HCT116 (cell line): ENCODE measurements at regions not wholly inside any gene's neighbourhood (a gene's known extent, or its start where the extent isn't known, plus 50 kb on each side); places are given as distances from the start of the nearest gene placed in this dataset. TPM values are rescaled to one million over a fixed set of nuclear protein-coding genes. Genes with fewer than 3 reads are reported as not detected.
"Not testable (repeated sequence)": the region's sequence is repeated elsewhere in the genome, so short reads cannot be mapped to it uniquely, and the experiment has no call there.

Experiments used
- ATAC-seq: fragments of 200-7000 bp; cut with Tn5 transposase; 2 replicates; pipeline ENCODE4 v1.9.1; 2020; ENCODE audit warnings: mild to moderate bottlenecking, moderate library complexity
- BruUV-seq: library from RNA; stranded (reverse); fragments of 400-500 nt; replicated peaks from 2 replicates; lab custom pipeline; 2021; lab: Mats Ljungman, UMichigan
- CTCF ChIA-PET: fragments of 300-600 bp; sonication (Branson Sonifier 250); formaldehyde crosslinking; loops from one replicate; lab custom pipeline; 2021; ENCODE audit warnings: antibody characterized with exemption; lab: Charles Lee
- POLR2A ChIA-PET: fragments of 300-600, 350-600 bp; sonication (Branson Sonifier 250); formaldehyde crosslinking; loops from one replicate; lab custom pipeline; 2021; ENCODE audit warnings: antibody characterized with exemption; lab: Charles Lee
- RAD21 ChIA-PET, 2 experiments: fragments of 300-600 bp; sonication (Branson Sonifier 250); formaldehyde crosslinking; loops; one replicate each; lab custom pipeline; 2023; ENCODE audit warnings: low total read pairs in 2 of 2; ENCODE audit not compliant: uncharacterized antibody in 2 of 2, unreplicated experiment in 2 of 2, low non-redundant PET in 1 of 2; lab: Charles Lee
- DNase-seq: peaks from one replicate; pipeline ENCODE4 v3.0.0-alpha.2; 2010; ENCODE audit warnings: low read depth, low spot score
- H2AFZ ChIP-seq: fragments of 200-600 bp; shearing (Covaris generic), sonication (generic); 2 replicates; pipeline ENCODE4 v1.6.1; 2017; ENCODE audit warnings: low read depth, mixed run types, mixed read lengths, antibody characterized with exemption, low read length; ENCODE audit not compliant: poor library complexity, severe bottlenecking
- H3K27ac ChIP-seq: 2 replicates; pipeline ENCODE4 v1.5.1; 2012; ENCODE audit warnings: low read depth, low read length
- H3K27me3 ChIP-seq: fragments of 200-600 bp; sonication (generic); 2 replicates; pipeline ENCODE4 v1.6.1; 2016; ENCODE audit warnings: mixed run types, low read length, mixed read lengths; ENCODE audit not compliant: insufficient read depth
- H3K36me3 ChIP-seq, 2 experiments: fragments of 200-500 bp in 1 of 2; fragments of 200-600 bp in 1 of 2; sonication (Bioruptor generic) in 1 of 2; sonication (generic) in 1 of 2; 2 replicates each; pipeline versions ENCODE4 v1.5.1 to v1.6.1; 2014 to 2016; ENCODE audit warnings: low read length in 2 of 2, inconsistent platforms in 1 of 2, mixed read lengths in 1 of 2, mixed run types in 1 of 2; ENCODE audit not compliant: insufficient read depth in 2 of 2, control insufficient read depth in 1 of 2
- H3K4me1 ChIP-seq, 2 experiments: fragments of 200-600 bp in 1 of 2; sonication (generic) in 1 of 2; 2 replicates each; pipeline versions ENCODE4 v1.5.1 to v1.6.1; 2012 to 2017; ENCODE audit warnings: low read length in 2 of 2, inconsistent platforms in 1 of 2, mild to moderate bottlenecking in 1 of 2, mixed read lengths in 1 of 2, mixed run types in 1 of 2, moderate library complexity in 1 of 2; ENCODE audit not compliant: insufficient read depth in 2 of 2, control insufficient read depth in 1 of 2
- H3K4me2 ChIP-seq: fragments of 200-600 bp; sonication (generic); 2 replicates; pipeline ENCODE4 v1.6.1; 2017; ENCODE audit warnings: mixed run types, low read length, mixed read lengths
- H3K4me3 ChIP-seq, 2 experiments: fragments of 200-600 bp in 1 of 2; sonication (generic) in 1 of 2; replicated peaks in 1 of 2; 2 replicates each; pipeline ENCODE4 v1.5.1; 2011 to 2016; ENCODE audit warnings: low read length in 2 of 2, control low read depth in 1 of 2, low read depth in 1 of 2, mild to moderate bottlenecking in 1 of 2, mixed read lengths in 1 of 2, mixed run types in 1 of 2
- H3K79me2 ChIP-seq: fragments of 200-600 bp; sonication (generic); 2 replicates; pipeline ENCODE4 v1.6.1; 2017; ENCODE audit warnings: mild to moderate bottlenecking, mixed run types, low read length, moderate library complexity, mixed read lengths; ENCODE audit not compliant: insufficient read depth
- H3K9ac ChIP-seq: fragments of 200-600 bp; sonication (generic); 2 replicates; pipeline ENCODE4 v1.6.1; 2016; ENCODE audit warnings: low read length, mixed read lengths
- H3K9me2 ChIP-seq: fragments of 200-600 bp; sonication (generic), shearing (Covaris generic); 2 replicates; pipeline ENCODE4 v1.6.1; 2017; ENCODE audit warnings: mixed run types, mild to moderate bottlenecking, moderate library complexity; ENCODE audit not compliant: insufficient read depth
- H3K9me3 ChIP-seq, 2 experiments: fragments of 200-500 bp in 1 of 2; fragments of 200-600 bp in 1 of 2; sonication (Bioruptor generic) in 1 of 2; sonication (generic) in 1 of 2; 2 replicates each; pipeline ENCODE4 v1.6.1; 2014 to 2017; ENCODE audit warnings: low read length in 2 of 2, mixed read lengths in 2 of 2, inconsistent platforms in 1 of 2, low read depth in 1 of 2, mild to moderate bottlenecking in 1 of 2, mixed run types in 1 of 2, moderate library complexity in 1 of 2; ENCODE audit not compliant: control insufficient read depth in 1 of 2, insufficient read depth in 1 of 2
- H4K20me1 ChIP-seq: fragments of 200-600 bp; sonication (generic), shearing (Covaris generic); 2 replicates; pipeline ENCODE4 v1.6.1; 2017; ENCODE audit warnings: mixed run types, mild to moderate bottlenecking, moderate library complexity; ENCODE audit not compliant: insufficient read depth
- JUND ChIP-seq: IDR thresholded peaks from 2 replicates; pipeline ENCODE4 v1.6.1; 2012
- RAD21 ChIP-seq: IDR thresholded peaks from 2 replicates; pipeline ENCODE4 v1.6.1; 2012; ENCODE audit warnings: low read depth, mild to moderate bottlenecking
- ZNF274 ChIP-seq: fragments of 200-500 bp; sonication (Bioruptor generic); IDR thresholded peaks from 2 replicates; pipeline ENCODE4 v1.6.1; 2014; ENCODE audit warnings: mild to moderate bottlenecking, low read depth, low read length, inconsistent platforms
- intact Hi-C: fragments of 100-400 bp; cut with micrococcal nuclease; formaldehyde crosslinking; loops from 2 replicates; pipeline ENCODE4 v1.10.0; 2022
- microRNA-seq: library from miRNA; unstranded; fragments of <30 nt; microRNA quantifications from one replicate; pipeline ENCODE4, GENCODE V29; 2016; ENCODE audit warnings: borderline number of aligned reads
- TF ChIP-seq, protein P1 (sequence below), 3 experiments: fragments of 200-600 bp in 1 of 3; sonication (generic) in 1 of 3; IDR thresholded peaks in 2 of 3; conservative IDR thresholded peaks in 1 of 3; 2 replicates each; pipeline ENCODE4 v1.5.1; 2012 to 2017; ENCODE audit warnings: low read depth in 2 of 3, low read length in 2 of 3, antibody characterized with exemption in 1 of 3, borderline replicate concordance in 1 of 3, control low read depth in 1 of 3, mild to moderate bottlenecking in 1 of 3, mixed read lengths in 1 of 3, mixed run types in 1 of 3, moderate library complexity in 1 of 3; ENCODE audit not compliant: insufficient read depth in 1 of 3

DNA sequence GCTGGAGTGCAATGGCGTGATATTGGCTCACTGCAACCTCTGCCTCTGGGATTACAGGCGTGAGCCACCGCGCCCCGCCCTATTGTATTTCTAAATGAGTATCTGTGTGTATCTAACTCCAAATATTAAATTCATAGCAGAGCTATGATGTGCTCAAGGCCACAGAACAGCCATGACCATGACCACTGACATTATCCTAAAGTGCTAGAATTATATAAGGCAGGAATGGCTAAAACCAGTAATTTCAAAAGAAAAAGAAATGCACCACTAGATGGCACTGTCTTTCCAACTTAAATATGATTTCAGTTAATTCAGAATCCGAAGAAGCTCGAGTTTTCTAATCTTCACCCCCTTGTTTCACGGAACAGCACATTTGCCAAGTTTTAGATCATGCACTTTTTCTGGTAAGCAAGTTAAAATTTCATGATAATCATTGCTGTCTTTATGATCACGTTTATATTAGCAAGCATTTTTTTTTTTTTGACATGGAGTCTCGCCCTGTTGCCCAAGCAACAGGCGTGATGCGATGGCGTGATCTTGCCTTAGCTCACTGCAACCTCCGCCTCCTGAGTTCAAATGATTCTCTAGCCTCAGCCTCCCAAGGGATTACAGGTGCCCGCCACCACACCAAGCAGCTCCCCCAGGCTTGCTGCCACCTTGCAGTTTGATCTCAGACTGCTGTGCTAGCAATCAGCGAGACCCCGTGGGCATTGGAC is 65.3 kb downstream of the OR13A1 start:
- POLR2A ChIA-PET = interaction anchor here (0.7 to 1.2 kb wide), 2 partner anchors 13 to 784 kb away, joined by 3 read pairs; no protein-coding TSS in a partner anchor

DNA sequence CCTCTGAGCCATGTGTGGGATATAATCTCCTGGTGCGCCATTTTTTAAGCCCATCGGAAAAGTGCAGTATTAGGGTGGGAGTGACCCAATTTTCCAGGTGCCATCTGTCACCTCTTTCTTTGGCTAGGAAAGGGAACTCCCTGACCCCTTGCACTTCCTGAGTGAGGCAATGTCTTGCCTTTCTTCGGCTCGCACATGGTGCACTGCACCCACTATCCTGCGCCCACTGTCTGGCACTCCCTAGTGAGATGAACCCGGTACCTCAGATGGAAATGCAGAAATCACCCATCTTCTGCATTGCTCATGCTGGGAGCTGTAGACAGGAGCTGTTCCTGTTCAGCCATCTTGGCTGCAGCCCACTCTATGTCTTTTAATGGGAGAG is 64.7 kb downstream of the OR13A1 start:
- not testable (repeated sequence) for H3K4me1 ChIP-seq, H3K79me2 ChIP-seq, H3K9ac ChIP-seq, BruUV-seq, H3K9me2 ChIP-seq, H3K27ac ChIP-seq, DNase-seq, H3K36me3 ChIP-seq, H3K9me3 ChIP-seq, ATAC-seq, H3K27me3 ChIP-seq, H4K20me1 ChIP-seq, H3K4me3 ChIP-seq
- H2AFZ ChIP-seq = peak overlapping the region; percentile 81
- intact Hi-C loops = loop anchor here (5.0 kb wide), 2 partner anchors 243 to 777 kb away; no protein-coding TSS in a partner anchor
- peak overlapping the region; percentile 75; the same call in 1 of the 2 replicates for H3K4me2 ChIP-seq
- CTCF ChIA-PET = interaction anchor here (0.7 to 2.1 kb wide), 15 partner anchors 10 to 978 kb away, joined by 3 to 22 read pairs (median 4); partner anchors contain the start of gene ZFAND4
- RAD21 ChIA-PET = interaction anchor here (0.6 to 1.2 kb wide), 3 partner anchors 15 to 17 kb away, joined by 3 to 6 read pairs (median 3); no protein-coding TSS in a partner anchor
- POLR2A ChIA-PET = interaction anchor here (0.7 kb wide), 1 partner anchor 783 kb away, joined by 3 read pairs; no protein-coding TSS in a partner anchor

More for the DNA sequence above, 65.3 kb downstream of the OR13A1 start:
- ATAC-seq = peak; percentile 85
- Histone ChIP-seq H3K27ac (peak overlapping the region; percentile 9; the same call in 1 of the 2 replicates), H3K4me3 (peak overlapping the region; percentile 40 to 46), H3K4me2 (peak overlapping the region; percentile 75), H3K9me3 (no peaks in the 10 kb centered on the region), H3K27me3 (no peaks in the 10 kb centered on the region), H3K9ac (peak overlapping the region; percentile 15; the same call in 1 of the 2 replicates), H3K9me2 (no peaks in the 10 kb centered on the region), H3K4me1 (peaks cover 0 to 10% of the 10 kb centered on the region in 2 experiments; a peak in 1 of 4 replicates), H2AFZ (peak overlapping the region; percentile 81), H3K36me3 (no peaks in the 10 kb centered on the region), H3K79me2 (no peaks in the 10 kb centered on the region), H4K20me1 (no peaks in the 10 kb centered on the region)
- ChIA-PET CTCF (interaction anchor here (0.7 to 2.1 kb wide), 21 partner anchors 10 to 979 kb away, joined by 3 to 22 read pairs (median 4); partner anchors contain the start of gene ZFAND4), RAD21 (interaction anchor here (0.6 to 1.2 kb wide), 5 partner anchors 15 to 486 kb away, joined by 3 to 6 read pairs (median 3); no protein-coding TSS in a partner anchor)
- DNase-seq = peak; percentile 53
- BruUV-seq = no TSS peak
- intact Hi-C loops = loop anchor here (2.0 to 5.0 kb wide), 3 partner anchors 15 to 777 kb away; no protein-coding TSS in a partner anchor
- TF ChIP-seq RAD21 (peak; percentile 74), ZNF274 (no peak), JUND (no peak)
- TF ChIP-seq, protein P1, sequence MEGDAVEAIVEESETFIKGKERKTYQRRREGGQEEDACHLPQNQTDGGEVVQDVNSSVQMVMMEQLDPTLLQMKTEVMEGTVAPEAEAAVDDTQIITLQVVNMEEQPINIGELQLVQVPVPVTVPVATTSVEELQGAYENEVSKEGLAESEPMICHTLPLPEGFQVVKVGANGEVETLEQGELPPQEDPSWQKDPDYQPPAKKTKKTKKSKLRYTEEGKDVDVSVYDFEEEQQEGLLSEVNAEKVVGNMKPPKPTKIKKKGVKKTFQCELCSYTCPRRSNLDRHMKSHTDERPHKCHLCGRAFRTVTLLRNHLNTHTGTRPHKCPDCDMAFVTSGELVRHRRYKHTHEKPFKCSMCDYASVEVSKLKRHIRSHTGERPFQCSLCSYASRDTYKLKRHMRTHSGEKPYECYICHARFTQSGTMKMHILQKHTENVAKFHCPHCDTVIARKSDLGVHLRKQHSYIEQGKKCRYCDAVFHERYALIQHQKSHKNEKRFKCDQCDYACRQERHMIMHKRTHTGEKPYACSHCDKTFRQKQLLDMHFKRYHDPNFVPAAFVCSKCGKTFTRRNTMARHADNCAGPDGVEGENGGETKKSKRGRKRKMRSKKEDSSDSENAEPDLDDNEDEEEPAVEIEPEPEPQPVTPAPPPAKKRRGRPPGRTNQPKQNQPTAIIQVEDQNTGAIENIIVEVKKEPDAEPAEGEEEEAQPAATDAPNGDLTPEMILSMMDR (IDR thresholded peaks at IDR 0.05 in 2 of 3, conservative IDR thresholded peaks at IDR 0.05 in 1 of 3; ENCODE audit: borderline replicate concordance in 1 of 3, insufficient read depth in 1 of 3, low read depth in 2 of 3, low read length in 2 of 3) = peak; percentile 33 to 70 (median 51); a peak in 4 of 6 replicates

Small RNA genes lying in the stretch of these regions (microRNA-seq; reads per million reads assigned to microRNA genes)
- not detected for gene MIR3156-1
